Endothelial cell of umbilical vein (primary cell): ENCODE measurements at regions not wholly inside any gene's neighbourhood (a gene's known extent, or its start where the extent isn't known, plus 50 kb on each side); places are given as distances from the start of the nearest gene placed in this dataset.

Experiments used
- BruUV-seq: library from RNA; stranded (reverse); fragments of 400-500 nt; replicated peaks from 2 replicates; lab custom pipeline; 2021; lab: Mats Ljungman, UMichigan
- CTCF ChIA-PET: fragments of 300-600, 350-600 bp; sonication (Branson Sonifier 250); formaldehyde crosslinking; loops from one replicate; lab custom pipeline; 2021; ENCODE audit warnings: antibody characterized with exemption, inconsistent platforms; lab: Charles Lee
- POLR2A ChIA-PET: fragments of 300-600, 350-600 bp; sonication (Branson Sonifier 250); formaldehyde crosslinking; loops from one replicate; lab custom pipeline; 2021; ENCODE audit warnings: antibody characterized with exemption, inconsistent platforms; lab: Charles Lee
- DNase-seq: peaks from one replicate; pipeline ENCODE4 v3.0.0-alpha.2; 2011; ENCODE audit warnings: low read depth, low spot score
- FAIRE-seq: peaks from 2 replicates; lab custom pipeline; 2011; peaks lifted over from hg19 to GRCh38; lab: Jason Lieb, UNC
- H2AFZ ChIP-seq: 2 replicates; pipeline ENCODE4 v1.6.0; 2012; ENCODE audit warnings: low read depth, low read length, control low read depth, inconsistent platforms
- H3K27ac ChIP-seq: 2 replicates; pipeline ENCODE4 v1.5.1; 2011; ENCODE audit warnings: low read depth, mild to moderate bottlenecking, control low read depth, low read length, moderate library complexity; ENCODE audit not compliant: insufficient read depth
- H3K27me3 ChIP-seq, 2 experiments: 2 replicates each; pipeline versions ENCODE4 v1.6.0 to v1.6.1; 2011; ENCODE audit warnings: low read length in 2 of 2, mixed read lengths in 1 of 2; ENCODE audit not compliant: control insufficient read depth in 2 of 2, insufficient read depth in 2 of 2
- H3K36me3 ChIP-seq, 2 experiments: 2 replicates in 1 of 2; 3 replicates in 1 of 2; pipeline ENCODE4 v1.5.1; 2011; ENCODE audit warnings: low read length in 2 of 2, mild to moderate bottlenecking in 1 of 2, moderate library complexity in 1 of 2; ENCODE audit not compliant: control insufficient read depth in 2 of 2, insufficient read depth in 2 of 2; ENCODE audit errors: extremely low read depth in 1 of 2
- H3K4me1 ChIP-seq: 3 replicates; pipeline ENCODE4 v1.5.1; 2011; ENCODE audit warnings: mild to moderate bottlenecking, low read length; ENCODE audit not compliant: control insufficient read depth, insufficient read depth; ENCODE audit errors: extremely low read depth
- H3K4me2 ChIP-seq: 2 replicates; pipeline ENCODE4 v1.6.1; 2011; ENCODE audit warnings: low read length, control low read depth, mixed read lengths; ENCODE audit not compliant: insufficient read depth
- H3K4me3 ChIP-seq, 3 experiments: fragments of 200-600 bp in 1 of 3; sonication (generic), shearing (Covaris generic) in 1 of 3; replicated peaks in 1 of 3; 2 replicates each; pipeline ENCODE4 v1.5.1; 2011 to 2016; ENCODE audit warnings: control low read depth in 3 of 3, low read length in 3 of 3, mild to moderate bottlenecking in 2 of 3, inconsistent platforms in 1 of 3, low read depth in 1 of 3, moderate library complexity in 1 of 3; ENCODE audit not compliant: insufficient read depth in 1 of 3
- H3K79me2 ChIP-seq: 2 replicates; pipeline ENCODE4 v1.6.0; 2012; ENCODE audit warnings: low read length, inconsistent platforms; ENCODE audit not compliant: control insufficient read depth, insufficient read depth
- H3K9ac ChIP-seq: replicated peaks from 2 replicates; pipeline ENCODE3; 2011; ENCODE audit warnings: low read length, control low read depth; ENCODE audit not compliant: insufficient read depth; ENCODE audit errors: extremely low read depth
- H3K9me1 ChIP-seq: replicated peaks from 3 replicates; pipeline ENCODE4 v1.6.0; 2011; ENCODE audit warnings: mild to moderate bottlenecking, low read length; ENCODE audit not compliant: control insufficient read depth, insufficient read depth; ENCODE audit errors: extremely low read depth
- H3K9me3 ChIP-seq: replicated peaks from 2 replicates; pipeline ENCODE4 v1.5.1; 2012; ENCODE audit warnings: low read length, inconsistent platforms; ENCODE audit not compliant: control insufficient read depth, insufficient read depth
- H4K20me1 ChIP-seq: replicated peaks from 2 replicates; pipeline ENCODE3; 2011; ENCODE audit warnings: mild to moderate bottlenecking, low read length; ENCODE audit not compliant: control insufficient read depth, insufficient read depth; ENCODE audit errors: extremely low read depth
- CTCF ChIP-seq, 2 donors: IDR thresholded peaks; 1 replicate in 1 of 2; 2 replicates in 1 of 2; pipeline ENCODE4 v1.5.1; 2011; ENCODE audit warnings: low read length in 2 of 2, mild to moderate bottlenecking in 2 of 2, moderate library complexity in 2 of 2, control low read depth in 1 of 2, inconsistent platforms in 1 of 2, low read depth in 1 of 2; ENCODE audit not compliant: insufficient read depth in 1 of 2; ENCODE audit errors: extremely low read depth in 1 of 2
- EZH2 ChIP-seq: IDR thresholded peaks from 2 replicates; pipeline ENCODE4 v1.6.1; 2012; ENCODE audit warnings: borderline replicate concordance, low read depth, mild to moderate bottlenecking, moderate library complexity, low read length, inconsistent platforms; ENCODE audit not compliant: severe bottlenecking
- GATA2 ChIP-seq: IDR thresholded peaks from 2 replicates; pipeline ENCODE4 v1.7.0; 2011; ENCODE audit warnings: low read depth, mild to moderate bottlenecking, moderate library complexity, mixed read lengths, low read length; ENCODE audit not compliant: insufficient read length, insufficient read depth
- JUN ChIP-seq: IDR thresholded peaks from 2 replicates; pipeline ENCODE4 v1.6.1; 2011; ENCODE audit warnings: borderline replicate concordance, low read depth; ENCODE audit not compliant: insufficient read length, insufficient read depth
- MAX ChIP-seq: IDR thresholded peaks from 2 replicates; pipeline ENCODE4 v1.6.1; 2011; ENCODE audit not compliant: insufficient read depth, insufficient read length
- MYC ChIP-seq: IDR thresholded peaks from one replicate; pipeline ENCODE4 v1.6.1; 2011; ENCODE audit warnings: mild to moderate bottlenecking, low read depth, low read length
- POLR2A ChIP-seq: IDR thresholded peaks from 2 replicates; pipeline ENCODE4 v1.6.1; 2012; ENCODE audit warnings: low read depth, mild to moderate bottlenecking, control low read depth, low read length
- dilution Hi-C: fragments of 300-500 bp; cut with MboI; formaldehyde crosslinking; loops from one replicate; pipeline ENCODE4 v1.15.0; 2019; ENCODE audit warnings: low sequenced_read_pairs; ENCODE audit not compliant: extremely low pct_ligation_motif_present
- intact Hi-C: fragments of 100-400 bp; cut with micrococcal nuclease; formaldehyde crosslinking; loops from one replicate; pipeline ENCODE4 v1.10.0; 2022

DNA sequence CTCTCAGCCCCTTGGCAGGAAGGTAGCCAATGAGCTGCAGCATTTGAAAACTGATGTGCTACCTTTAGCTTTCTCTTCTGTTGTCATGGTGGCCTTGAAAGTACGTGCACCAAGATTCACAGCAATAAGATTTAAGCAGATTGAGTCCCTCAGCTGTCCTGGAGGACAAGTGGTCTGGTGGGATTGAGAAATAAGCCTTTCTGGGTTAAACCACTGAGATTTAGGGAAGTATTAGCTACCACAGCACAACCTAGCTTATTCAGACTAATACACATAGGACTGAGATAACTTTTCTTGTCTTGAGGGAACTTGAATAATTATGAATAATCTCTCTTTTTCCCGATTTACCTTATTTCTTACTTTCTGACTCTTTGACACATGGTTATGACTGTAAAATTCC, 324.0 kb downstream of the PTEN start:
- no peaks in the 10 kb centered on the region for H3K9me1 ChIP-seq

DNA sequence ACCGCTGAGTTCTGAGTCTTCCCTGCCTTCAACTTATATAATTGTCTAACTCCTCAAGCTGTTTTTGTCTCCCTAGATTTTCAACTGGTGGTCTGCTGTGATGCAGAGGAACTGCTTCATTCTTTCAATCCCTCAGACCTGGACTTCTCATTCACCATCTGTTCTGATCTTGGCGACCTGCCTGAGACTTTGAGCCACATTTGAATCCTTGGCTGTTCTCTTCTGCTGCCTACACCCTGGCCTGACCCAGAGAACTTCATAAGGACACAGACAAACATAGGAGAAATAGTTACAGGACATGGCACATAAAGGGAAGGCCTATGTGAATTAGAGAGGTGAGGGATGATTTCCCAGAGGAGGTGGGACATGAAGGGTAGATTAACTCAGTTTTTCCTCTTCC, 326.7 kb downstream of the PTEN start:
- no TSS peak for BruUV-seq
- no peak for FAIRE-seq

More for the DNA sequence above, 324.0 kb downstream of the PTEN start:
- Histone ChIP-seq H3K9ac (no peak overlapping the region), H3K27me3 (peaks cover 0 to 2% of the 10 kb centered on the region in 2 experiments), H3K4me1 (no peaks in the 10 kb centered on the region), H3K36me3 (no peaks in the 10 kb centered on the region), H4K20me1 (no peaks in the 10 kb centered on the region), H3K9me3 (no peaks in the 10 kb centered on the region), H2AFZ (no peak overlapping the region), H3K79me2 (no peaks in the 10 kb centered on the region), H3K4me3 (no peak overlapping the region), H3K27ac (no peak overlapping the region), H3K4me2 (no peak overlapping the region)
- no TSS peak for BruUV-seq
- no peak for DNase-seq
- ChIA-PET CTCF (interaction anchor here (1.3 kb wide), 1 partner anchor 12 kb away, joined by 4 read pairs; no protein-coding TSS in a partner anchor), POLR2A (no interaction called here)
- intact Hi-C loops, result no loop called here
- TF ChIP-seq EZH2, result no peak
- TF ChIP-seq JUN, result no peak
- TF ChIP-seq CTCF (IDR thresholded peaks at IDR 0.05; ENCODE audit: extremely low read depth in 1 of 2, insufficient read depth in 1 of 2, low read depth in 1 of 2, low read length in 2 of 2), result no peak
- dilution Hi-C loops, result no loop called here
- FAIRE-seq, result no peak

More for the DNA sequence above, 326.7 kb downstream of the PTEN start:
- H3K9ac ChIP-seq, result no peak overlapping the region
- H2AFZ ChIP-seq, result no peak overlapping the region
- no peak overlapping the region for H3K4me2 ChIP-seq
- H3K4me3 ChIP-seq, result no peak overlapping the region
- no peak overlapping the region for H3K27ac ChIP-seq
- no peak for DNase-seq
- H3K4me1 ChIP-seq, result no peaks in the 10 kb centered on the region
- no peaks in the 10 kb centered on the region for H3K9me1 ChIP-seq
- H4K20me1 ChIP-seq, result no peaks in the 10 kb centered on the region
- dilution Hi-C loops (no loop called here), intact Hi-C loops (no loop called here)
- peaks cover 0 to 2% of the 10 kb centered on the region in 2 experiments for H3K27me3 ChIP-seq
- no peaks in the 10 kb centered on the region for H3K9me3 ChIP-seq
- no peaks in the 10 kb centered on the region for H3K36me3 ChIP-seq
- ChIA-PET POLR2A (no interaction called here), CTCF (no interaction called here)
- TF ChIP-seq MAX (no peak), CTCF (IDR thresholded peaks at IDR 0.05; ENCODE audit: extremely low read depth in 1 of 2, insufficient read depth in 1 of 2, low read depth in 1 of 2, low read length in 2 of 2) (no peak), GATA2 (no peak), POLR2A (no peak), MYC (no peak), EZH2 (no peak), JUN (no peak)
- no peaks in the 10 kb centered on the region for H3K79me2 ChIP-seq
